Loucy (cell line): ENCODE measurements at regions not wholly inside any gene's neighbourhood (a gene's known extent, or its start where the extent isn't known, plus 50 kb on each side); places are given as distances from the start of the nearest gene placed in this dataset.

ENCODE experiments used
- H2AFZ ChIP-seq: fragments of 200-600 bp; sonication (generic); 2 replicates; pipeline ENCODE4 v1.6.0; 2016; ENCODE audit warnings: antibody characterized with exemption, mild to moderate bottlenecking, low read length, moderate library complexity
- H3F3A ChIP-seq: fragments of 200-600 bp; 2 replicates; pipeline ENCODE4 v1.6.0; 2016; ENCODE audit warnings: antibody characterized with exemption, low read depth, mild to moderate bottlenecking
- H3K27me3 ChIP-seq: fragments of 200-600 bp; sonication (generic); 2 replicates; pipeline ENCODE4 v1.6.1; 2014; ENCODE audit warnings: low read length, mild to moderate bottlenecking; ENCODE audit not compliant: insufficient read depth, poor library complexity, severe bottlenecking
- H3K36me3 ChIP-seq: fragments of 200-600 bp; sonication (generic); 2 replicates; pipeline ENCODE4 v1.6.1; 2016; ENCODE audit warnings: low read length; ENCODE audit not compliant: insufficient read depth
- H3K4me1 ChIP-seq: fragments of 200-600 bp; sonication (generic); 2 replicates; pipeline ENCODE4 v1.5.1; 2014; ENCODE audit warnings: low read length, mild to moderate bottlenecking; ENCODE audit not compliant: insufficient read depth, poor library complexity, severe bottlenecking
- H3K4me2 ChIP-seq: fragments of 200-600 bp; sonication (generic); 2 replicates; pipeline ENCODE4 v1.6.0; 2014; ENCODE audit warnings: antibody characterized with exemption, low read length, low read depth, mild to moderate bottlenecking; ENCODE audit not compliant: poor library complexity, severe bottlenecking
- H3K4me3 ChIP-seq: fragments of 200-600 bp; sonication (generic); 2 replicates; pipeline ENCODE4 v1.5.1; 2014; ENCODE audit warnings: low read length, mild to moderate bottlenecking, mixed read lengths; ENCODE audit not compliant: poor library complexity, severe bottlenecking
- H3K79me2 ChIP-seq: fragments of 200-600 bp; sonication (generic); 2 replicates; pipeline ENCODE4 v1.6.1; 2014; ENCODE audit warnings: low read length; ENCODE audit not compliant: insufficient read depth
- H3K9ac ChIP-seq: fragments of 200-600 bp; sonication (generic); 2 replicates; pipeline ENCODE4 v1.6.0; 2014; ENCODE audit warnings: mild to moderate bottlenecking, low read depth, low read length, moderate library complexity; ENCODE audit not compliant: poor library complexity, severe bottlenecking
- H3K9me2 ChIP-seq: fragments of 200-600 bp; sonication (generic); replicated peaks from 2 replicates; pipeline ENCODE4 v1.6.1; 2016; ENCODE audit warnings: low read depth, low read length, mixed read lengths
- H3K9me3 ChIP-seq: fragments of 200-600 bp; sonication (generic); 2 replicates; pipeline ENCODE4 v1.6.1; 2014; ENCODE audit warnings: mild to moderate bottlenecking, antibody characterized with exemption, low read length, low read depth; ENCODE audit not compliant: insufficient read depth
- H4K20me1 ChIP-seq: fragments of 200-600 bp; sonication (generic); 2 replicates; pipeline ENCODE4 v1.6.0; 2014; ENCODE audit warnings: antibody characterized with exemption, low read length, mild to moderate bottlenecking; ENCODE audit not compliant: insufficient read depth, poor library complexity, severe bottlenecking
- EZH2phosphoT487 ChIP-seq: fragments of 200-600 bp; IDR thresholded peaks from 2 replicates; pipeline ENCODE4 v1.6.1; 2018; ENCODE audit warnings: antibody characterized with exemption, mild to moderate bottlenecking, moderate library complexity, borderline replicate concordance
- TF ChIP-seq, protein P1 (sequence below): fragments of 200-600 bp; sonication (generic); conservative IDR thresholded peaks from 2 replicates; pipeline ENCODE4 v1.5.1; 2014; ENCODE audit warnings: mild to moderate bottlenecking, antibody characterized with exemption, low read length

DNA sequence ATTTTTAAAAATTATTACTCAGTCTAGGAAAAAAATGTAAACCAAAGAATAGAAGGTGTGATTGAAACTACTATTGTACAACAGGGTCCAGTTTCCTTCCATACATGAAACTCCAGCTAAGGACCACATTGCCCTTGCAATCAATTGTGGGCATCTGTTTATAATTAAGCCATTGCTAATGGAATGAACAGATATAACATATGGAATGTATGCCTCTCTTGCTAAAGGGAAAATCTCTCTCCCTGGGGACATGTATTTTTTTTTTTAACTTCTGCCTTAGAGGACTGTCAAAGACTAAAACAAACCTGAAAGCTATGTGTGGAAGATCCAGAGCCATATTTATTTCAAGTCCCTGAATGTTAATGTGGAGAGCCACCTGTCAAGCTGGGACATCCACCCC is 336.8 kb upstream of the MANEA start:
- Histone ChIP-seq H3K4me1 (no peaks in the 10 kb centered on the region), H3K9me3 (no peaks in the 10 kb centered on the region), H3K79me2 (no peaks in the 10 kb centered on the region), H3K27me3 (no peaks in the 10 kb centered on the region), H4K20me1 (no peaks in the 10 kb centered on the region), H2AFZ (no peak overlapping the region), H3K9ac (no peak overlapping the region), H3K4me3 (no peak overlapping the region), H3K4me2 (no peak overlapping the region), H3F3A (no peaks in the 10 kb centered on the region), H3K9me2 (no peaks in the 10 kb centered on the region), H3K36me3 (no peaks in the 10 kb centered on the region)
- TF ChIP-seq, protein P1, sequence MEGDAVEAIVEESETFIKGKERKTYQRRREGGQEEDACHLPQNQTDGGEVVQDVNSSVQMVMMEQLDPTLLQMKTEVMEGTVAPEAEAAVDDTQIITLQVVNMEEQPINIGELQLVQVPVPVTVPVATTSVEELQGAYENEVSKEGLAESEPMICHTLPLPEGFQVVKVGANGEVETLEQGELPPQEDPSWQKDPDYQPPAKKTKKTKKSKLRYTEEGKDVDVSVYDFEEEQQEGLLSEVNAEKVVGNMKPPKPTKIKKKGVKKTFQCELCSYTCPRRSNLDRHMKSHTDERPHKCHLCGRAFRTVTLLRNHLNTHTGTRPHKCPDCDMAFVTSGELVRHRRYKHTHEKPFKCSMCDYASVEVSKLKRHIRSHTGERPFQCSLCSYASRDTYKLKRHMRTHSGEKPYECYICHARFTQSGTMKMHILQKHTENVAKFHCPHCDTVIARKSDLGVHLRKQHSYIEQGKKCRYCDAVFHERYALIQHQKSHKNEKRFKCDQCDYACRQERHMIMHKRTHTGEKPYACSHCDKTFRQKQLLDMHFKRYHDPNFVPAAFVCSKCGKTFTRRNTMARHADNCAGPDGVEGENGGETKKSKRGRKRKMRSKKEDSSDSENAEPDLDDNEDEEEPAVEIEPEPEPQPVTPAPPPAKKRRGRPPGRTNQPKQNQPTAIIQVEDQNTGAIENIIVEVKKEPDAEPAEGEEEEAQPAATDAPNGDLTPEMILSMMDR = no peak
- no peak for TF ChIP-seq EZH2phosphoT487

DNA sequence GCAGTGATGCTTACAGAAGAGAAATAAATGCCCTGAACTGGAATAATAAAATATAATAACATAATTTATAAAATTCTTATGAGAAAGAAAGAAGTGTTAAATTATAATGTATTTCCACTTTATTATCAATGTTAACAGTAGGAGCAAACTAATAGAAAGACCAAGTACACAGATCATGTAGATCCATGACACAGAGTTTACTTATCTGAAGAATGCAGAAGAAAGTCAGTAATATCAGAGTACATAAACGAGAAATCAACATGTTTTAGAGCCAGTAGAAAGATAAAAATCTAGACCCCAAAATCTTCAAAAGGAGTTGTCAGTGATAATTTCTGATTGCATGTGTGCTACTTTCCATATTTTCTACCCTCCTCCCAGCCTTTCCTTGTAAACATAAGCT is 334.8 kb upstream of the MANEA start:
- Histone ChIP-seq H3K4me1 (no peaks in the 10 kb centered on the region), H4K20me1 (no peaks in the 10 kb centered on the region), H3F3A (no peaks in the 10 kb centered on the region), H2AFZ (no peak overlapping the region), H3K4me3 (no peak overlapping the region), H3K36me3 (no peaks in the 10 kb centered on the region), H3K4me2 (no peak overlapping the region), H3K27me3 (no peaks in the 10 kb centered on the region), H3K9me3 (no peaks in the 10 kb centered on the region), H3K79me2 (no peaks in the 10 kb centered on the region), H3K9ac (no peak overlapping the region), H3K9me2 (no peaks in the 10 kb centered on the region)
- TF ChIP-seq, protein P1 = no peak
- TF ChIP-seq EZH2phosphoT487 = no peak

DNA sequence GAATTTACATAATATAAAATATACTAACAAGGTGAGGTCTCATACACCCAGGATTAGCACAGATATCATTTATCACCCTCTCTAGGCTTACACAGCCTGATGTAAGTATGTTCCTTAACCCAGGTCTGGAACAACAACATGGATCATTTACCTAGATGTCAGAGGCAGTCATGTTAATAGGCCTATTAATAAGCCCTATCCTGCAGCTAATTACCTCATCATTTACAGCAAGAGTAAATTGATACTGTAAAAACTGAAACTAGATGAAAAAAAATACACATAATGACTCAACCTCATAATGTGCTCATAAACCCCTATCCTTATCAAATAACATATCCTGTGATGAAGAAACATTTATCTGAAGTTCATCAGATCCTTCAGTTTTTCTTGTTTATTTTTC is 334.3 kb upstream of the MANEA start:
- Histone ChIP-seq H3K9me3 (no peaks in the 10 kb centered on the region), H3K4me1 (no peaks in the 10 kb centered on the region), H3K36me3 (no peaks in the 10 kb centered on the region), H3K4me2 (no peak overlapping the region), H3K79me2 (no peaks in the 10 kb centered on the region), H3K27me3 (no peaks in the 10 kb centered on the region), H3K4me3 (no peak overlapping the region), H3K9ac (no peak overlapping the region), H4K20me1 (no peaks in the 10 kb centered on the region), H3F3A (no peaks in the 10 kb centered on the region), H2AFZ (no peak overlapping the region), H3K9me2 (no peaks in the 10 kb centered on the region)
- no peak for TF ChIP-seq EZH2phosphoT487
- TF ChIP-seq, protein P1 = no peak
